ENCODE measurements at regions not wholly inside any gene's neighbourhood (a gene's known extent, or its start where the extent isn't known, plus 50 kb on each side); places are given as distances from the start of the nearest gene placed in this dataset.

- no peak for TF ChIP-seq CTCF (conservative IDR thresholded peaks at IDR 0.05; ENCODE audit: low read depth, low read length)
- TF ChIP-seq EZH2 (IDR thresholded peaks at IDR 0.05; ENCODE audit: low read length, unreplicated experiment) = no peak
These were observed 167.7 kb upstream of the USP24 start for GRCh38 chr1:55382806-55383305.
